Caco-2 (cell line): ENCODE measurements at regions not wholly inside any gene's neighbourhood (a gene's known extent, or its start where the extent isn't known, plus 50 kb on each side); places are given as distances from the start of the nearest gene placed in this dataset.

Source experiments
- BruUV-seq: library from RNA; stranded (reverse); fragments of 400-500 nt; replicated peaks from 2 replicates; lab custom pipeline; 2021; lab: Mats Ljungman, UMichigan
- CTCF ChIA-PET: fragments of 300-600 bp; sonication (Branson Sonifier 250); formaldehyde crosslinking; loops from one replicate; lab custom pipeline; 2022; ENCODE audit warnings: antibody characterized with exemption; lab: Charles Lee
- POLR2A ChIA-PET: fragments of 300-600 bp; sonication (Branson Sonifier 250); formaldehyde crosslinking; loops from one replicate; lab custom pipeline; 2022; ENCODE audit warnings: antibody characterized with exemption; lab: Charles Lee
- DNase-seq, 2 experiments: peaks; one replicate each; pipeline versions ENCODE4 v3.0.0 to v3.0.0-alpha.2; 2020 to 2022
- H3K27me3 ChIP-seq: replicated peaks from 2 replicates; pipeline ENCODE4 v1.6.0; 2011; ENCODE audit warnings: low read length; ENCODE audit not compliant: control insufficient read depth, insufficient read depth
- H3K36me3 ChIP-seq: 2 replicates; pipeline ENCODE4 v1.5.1; 2011; ENCODE audit warnings: low read length; ENCODE audit not compliant: control insufficient read depth, insufficient read depth
- H3K4me1 ChIP-seq: fragments of 250-450 bp; sonication (Bioruptor Pico); 2 replicates; pipeline ENCODE4 v1.5.1; 2020; ENCODE audit warnings: mild to moderate bottlenecking
- H3K4me3 ChIP-seq: 2 replicates; pipeline ENCODE4 v1.5.1; 2011; ENCODE audit warnings: low read depth, mild to moderate bottlenecking, control low read depth, low read length
- H3K9me3 ChIP-seq: fragments of 250-450 bp; sonication (Bioruptor Pico); 2 replicates; pipeline ENCODE4 v1.5.1; 2020; ENCODE audit warnings: mild to moderate bottlenecking, moderate library complexity
- H3K27ac Mint-ChIP-seq: one replicate; pipeline ENCODE4 v1.8.0; 2022; ENCODE audit warnings: mixed read lengths; ENCODE audit not compliant: unreplicated experiment
- H3K27me3 Mint-ChIP-seq: one replicate; pipeline ENCODE4 v1.8.0; 2022; ENCODE audit warnings: mixed read lengths; ENCODE audit not compliant: insufficient read depth, unreplicated experiment
- H3K36me3 Mint-ChIP-seq: one replicate; pipeline ENCODE4 v1.8.0; 2022; ENCODE audit warnings: mild to moderate bottlenecking, mixed read lengths; ENCODE audit not compliant: insufficient read depth, unreplicated experiment
- H3K4me1 Mint-ChIP-seq: one replicate; pipeline ENCODE4 v1.8.0; 2022; ENCODE audit warnings: low read depth, mixed read lengths; ENCODE audit not compliant: unreplicated experiment
- H3K4me3 Mint-ChIP-seq: one replicate; pipeline ENCODE4 v1.8.0; 2022; ENCODE audit warnings: mild to moderate bottlenecking, moderate library complexity, mixed read lengths; ENCODE audit not compliant: unreplicated experiment
- H3K9me3 Mint-ChIP-seq: one replicate; pipeline ENCODE4 v1.8.0; 2022; ENCODE audit warnings: mixed read lengths; ENCODE audit not compliant: unreplicated experiment
- CTCF ChIP-seq, 2 experiments: fragments of 200-600 bp in 1 of 2; IDR thresholded peaks; 1 replicate in 1 of 2; 2 replicates in 1 of 2; pipeline versions ENCODE4 v1.5.1 to v1.8.0; 2011 to 2022; ENCODE audit warnings: antibody characterized with exemption in 1 of 2, control low read depth in 1 of 2, inconsistent platforms in 1 of 2, low read depth in 1 of 2, low read length in 1 of 2, mild to moderate bottlenecking in 1 of 2, moderate library complexity in 1 of 2; ENCODE audit not compliant: insufficient read depth in 1 of 2, severe bottlenecking in 1 of 2, unreplicated experiment in 1 of 2
- intact Hi-C: fragments of 100-400 bp; cut with micrococcal nuclease; formaldehyde crosslinking; loops from one replicate; pipeline ENCODE4 v1.10.0; 2022; ENCODE audit not compliant: unreplicated experiment

- no peaks in the 10 kb centered on the region for H3K36me3 Mint-ChIP-seq
- intact Hi-C loops, result no loop called here
- H3K4me3 Mint-ChIP-seq, result no peak overlapping the region
- no peaks in the 10 kb centered on the region for H3K27me3 Mint-ChIP-seq
- no peak for DNase-seq
- H3K27me3 ChIP-seq, result no peaks in the 10 kb centered on the region
- no peak overlapping the region for H3K4me3 ChIP-seq
- H3K27ac Mint-ChIP-seq, result no peak overlapping the region
- peaks cover 21% of the 10 kb centered on the region for H3K4me1 ChIP-seq
- H3K9me3 ChIP-seq, result no peaks in the 10 kb centered on the region
- ChIA-PET POLR2A (no interaction called here), CTCF (interaction anchor here (0.6 to 1.3 kb wide), 4 partner anchors 12 to 87 kb away, joined by 3 to 4 read pairs (median 4); no protein-coding TSS in a partner anchor)
- no peak for TF ChIP-seq CTCF (IDR thresholded peaks at IDR 0.05; ENCODE audit: insufficient read depth in 1 of 2, low read depth in 1 of 2, low read length in 1 of 2, severe bottlenecking in 1 of 2, unreplicated experiment in 1 of 2)
- no peaks in the 10 kb centered on the region for H3K36me3 ChIP-seq
- no peaks in the 10 kb centered on the region for H3K4me1 Mint-ChIP-seq
- no peaks in the 10 kb centered on the region for H3K9me3 Mint-ChIP-seq
- no TSS peak for BruUV-seq
These were observed 94.9 kb downstream of the CEBPB start for GRCh38 chr20:50285376-50286173.

DNA sequence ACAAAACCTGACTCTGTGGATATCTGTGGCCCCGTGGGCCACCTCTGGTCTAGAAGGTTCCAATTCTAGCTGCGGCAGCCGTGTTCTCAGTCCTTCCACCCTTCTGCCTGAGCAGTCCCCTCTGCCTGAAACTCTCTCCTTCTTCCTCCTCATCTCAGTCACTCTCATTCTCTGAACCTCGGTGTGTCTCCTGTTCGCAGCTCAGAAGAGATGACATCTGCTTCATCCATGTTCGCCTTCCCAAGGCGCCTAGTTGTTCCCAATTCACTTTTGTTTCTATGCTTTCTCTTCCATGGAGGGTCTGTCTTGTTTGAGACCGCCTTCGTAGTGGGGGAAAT, 95.5 kb downstream of the CEBPB start:
- no peak overlapping the region for H3K27ac Mint-ChIP-seq
- Histone ChIP-seq H3K4me1 (peaks cover 15% of the 10 kb centered on the region), H3K27me3 (no peaks in the 10 kb centered on the region), H3K9me3 (no peaks in the 10 kb centered on the region), H3K36me3 (no peaks in the 10 kb centered on the region), H3K4me3 (no peak overlapping the region)
- CTCF ChIA-PET, result no interaction called here
- BruUV-seq, result no TSS peak
- POLR2A ChIA-PET, result no interaction called here
- no peaks in the 10 kb centered on the region for H3K9me3 Mint-ChIP-seq
- no peaks in the 10 kb centered on the region for H3K36me3 Mint-ChIP-seq
- no peak for TF ChIP-seq CTCF (IDR thresholded peaks at IDR 0.05; ENCODE audit: insufficient read depth in 1 of 2, low read depth in 1 of 2, low read length in 1 of 2, severe bottlenecking in 1 of 2, unreplicated experiment in 1 of 2)
- no peaks in the 10 kb centered on the region for H3K27me3 Mint-ChIP-seq
- DNase-seq, result no peak
- intact Hi-C loops, result no loop called here
- H3K4me1 Mint-ChIP-seq, result no peaks in the 10 kb centered on the region
- no peak overlapping the region for H3K4me3 Mint-ChIP-seq

DNA sequence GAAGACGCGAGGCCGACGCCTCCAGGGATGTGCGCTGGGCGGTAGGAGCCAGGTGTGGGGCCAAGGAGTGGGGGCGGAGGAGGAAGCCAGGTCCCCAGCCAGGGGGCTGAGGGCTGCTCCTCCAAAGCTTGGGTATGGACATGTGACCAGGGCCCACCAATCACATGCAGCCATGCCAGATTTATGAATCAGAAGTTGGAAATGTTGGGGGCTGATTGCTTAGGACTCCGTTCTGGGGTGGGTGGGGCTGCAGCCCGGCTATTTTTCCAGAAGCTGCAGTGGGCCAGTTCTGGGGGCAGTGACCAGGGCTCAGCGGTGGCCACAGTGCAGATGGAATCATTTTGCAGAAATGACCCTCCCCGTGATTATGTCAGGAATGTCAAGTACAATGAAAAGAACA, 96.0 kb downstream of the CEBPB start:
- intact Hi-C loops, result no loop called here
- no peak for DNase-seq
- no peaks in the 10 kb centered on the region for H3K9me3 Mint-ChIP-seq
- ChIA-PET POLR2A (no interaction called here), CTCF (no interaction called here)
- Histone ChIP-seq H3K9me3 (no peaks in the 10 kb centered on the region), H3K27me3 (no peaks in the 10 kb centered on the region), H3K36me3 (no peaks in the 10 kb centered on the region), H3K4me1 (peaks cover 12% of the 10 kb centered on the region), H3K4me3 (no peak overlapping the region)
- no peaks in the 10 kb centered on the region for H3K36me3 Mint-ChIP-seq
- H3K27me3 Mint-ChIP-seq, result no peaks in the 10 kb centered on the region
- no peak overlapping the region for H3K4me3 Mint-ChIP-seq
- H3K27ac Mint-ChIP-seq, result no peak overlapping the region
- no peak for TF ChIP-seq CTCF (IDR thresholded peaks at IDR 0.05; ENCODE audit: insufficient read depth in 1 of 2, low read depth in 1 of 2, low read length in 1 of 2, severe bottlenecking in 1 of 2, unreplicated experiment in 1 of 2)
- H3K4me1 Mint-ChIP-seq, result no peaks in the 10 kb centered on the region
- BruUV-seq, result no TSS peak
